HG02884 (cell line): ENCODE measurements at regions not wholly inside any gene's neighbourhood (a gene's known extent, or its start where the extent isn't known, plus 50 kb on each side); places are given as distances from the start of the nearest gene placed in this dataset.
"Not testable (repeated sequence)": the region's sequence is repeated elsewhere in the genome, so short reads cannot be mapped to it uniquely, and the experiment has no call there.

Experiments used
- ATAC-seq: cut with Tn5 transposase; IDR thresholded peaks from one replicate; pipeline ENCODE4 v1.9.1; 2021; ENCODE audit warnings: mild to moderate bottlenecking, moderate library complexity; ENCODE audit not compliant: unreplicated experiment

GRCh38 chrX:53883196-53883595 lies 161.1 kb downstream of the PHF8 start:
- no peak for ATAC-seq

DNA sequence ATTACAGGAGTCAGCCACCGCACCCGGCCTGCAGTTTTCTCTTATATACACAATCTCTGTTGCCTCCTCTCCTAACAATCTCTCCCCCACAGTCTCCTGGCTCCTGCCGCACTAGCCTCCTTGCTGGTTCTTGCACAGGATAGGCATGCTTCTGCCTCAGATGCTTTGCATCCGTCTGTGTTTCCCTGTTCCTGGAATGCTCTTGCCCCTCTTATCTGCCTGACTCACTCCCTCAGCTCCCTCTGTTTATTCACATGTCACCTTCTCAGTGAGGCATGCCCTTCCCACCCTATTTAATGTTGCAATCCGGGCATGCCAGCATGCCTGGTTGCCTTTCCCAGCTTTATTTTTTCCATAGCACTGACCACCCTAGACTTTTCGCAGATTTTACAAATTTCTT lies 161.9 kb downstream of the PHF8 start:
- no peak for ATAC-seq

- ATAC-seq, result not testable (repeated sequence)
Measured at GRCh38 chrX:53880786-53881185, 163.5 kb downstream of the PHF8 start.

DNA sequence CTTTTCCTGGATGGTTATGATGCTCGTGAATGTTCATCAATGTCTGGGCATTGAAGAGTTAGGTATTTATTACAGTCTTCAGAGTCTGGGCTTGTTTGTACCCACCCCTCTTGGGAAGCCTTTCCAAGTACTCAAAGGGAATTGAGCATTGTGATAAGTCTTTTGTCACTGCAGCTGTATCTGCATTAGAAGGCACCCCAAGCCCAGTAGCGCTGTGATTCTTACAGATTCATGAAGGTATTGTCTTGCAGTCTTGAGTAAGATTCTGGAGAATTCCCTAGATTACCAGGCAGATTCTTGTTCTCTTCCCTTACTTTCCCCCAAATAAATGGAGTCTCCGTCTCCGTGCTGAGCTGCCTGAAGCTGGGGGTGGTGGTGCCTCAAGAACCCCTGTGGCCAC lies 173.4 kb upstream of the HUWE1 start:
- no peak for ATAC-seq

DNA sequence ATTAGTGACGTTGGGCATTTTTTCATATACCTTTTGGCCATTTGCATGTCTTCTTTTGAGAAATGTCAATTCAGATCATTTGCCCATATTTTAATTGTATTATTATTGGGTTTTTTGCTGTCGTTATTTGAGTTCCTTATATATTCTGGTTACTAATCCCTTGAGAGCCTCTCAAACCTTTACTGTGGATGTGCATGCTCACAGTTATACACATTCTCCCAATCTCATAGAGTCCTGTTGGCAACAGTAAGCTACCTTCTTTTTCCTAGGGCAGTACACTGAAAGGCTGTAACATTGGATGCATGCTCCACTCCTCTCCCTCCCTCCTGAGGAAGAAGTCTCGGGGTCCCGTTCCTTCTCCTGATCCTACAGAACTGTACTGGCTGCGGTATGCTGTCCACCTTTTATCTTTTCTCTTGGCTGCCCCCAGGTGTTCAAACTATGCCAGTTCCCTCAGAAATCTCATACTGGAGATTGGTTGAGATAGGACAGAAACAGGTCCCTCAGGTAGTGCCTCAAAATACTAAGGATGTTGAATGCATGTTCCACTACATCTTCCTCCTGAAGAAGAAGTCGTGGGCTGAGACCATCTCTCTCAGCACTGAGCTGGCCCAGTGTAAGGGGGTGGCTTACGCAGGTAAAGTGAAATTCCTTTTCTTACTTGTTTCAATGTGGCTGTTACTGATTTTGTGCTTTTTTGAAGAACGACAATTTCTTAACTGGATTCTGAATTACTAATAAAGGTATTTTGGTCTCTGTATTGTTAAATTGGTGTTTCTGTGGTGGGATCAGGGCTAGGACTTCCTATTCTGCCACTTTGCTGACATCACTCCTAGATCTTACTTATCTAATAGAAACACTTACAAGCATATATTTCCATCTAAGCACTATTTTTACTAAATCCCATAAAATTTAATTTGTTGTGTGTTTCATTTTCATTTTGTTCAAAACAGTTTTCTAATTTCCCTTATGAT lies 145.4 kb upstream of the HUWE1 start:
- peak; percentile 73 for ATAC-seq

GRCh38 chrX:53824686-53825085 lies 138.2 kb upstream of the HUWE1 start:
- ATAC-seq, result no peak

- not testable (repeated sequence) for ATAC-seq
Measured at GRCh38 chrX:53818115-53818514, 131.6 kb upstream of the HUWE1 start.

DNA sequence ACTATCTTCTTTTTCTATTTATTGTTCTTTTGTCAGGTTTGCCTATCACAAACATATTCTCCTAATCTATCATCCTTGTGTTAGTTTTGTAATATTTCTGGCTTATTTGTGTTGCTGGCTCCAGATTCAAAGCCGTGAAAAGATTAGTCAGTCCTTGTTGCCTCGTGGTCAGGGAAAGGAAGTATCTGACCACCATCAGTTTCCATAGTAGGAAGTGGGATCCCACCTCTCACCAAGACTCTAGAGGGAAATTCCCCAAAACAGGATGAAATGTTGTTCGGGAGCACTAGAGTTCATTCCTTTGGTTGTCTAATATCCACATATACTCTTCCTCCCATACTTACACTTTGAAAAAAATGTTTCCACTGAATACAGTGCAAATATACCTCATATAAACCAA lies 131.0 kb upstream of the HUWE1 start:
- no peak for ATAC-seq

- no peak for ATAC-seq
Measured at GRCh38 chrX:53813670-53814440, 127.3 kb upstream of the HUWE1 start.

DNA sequence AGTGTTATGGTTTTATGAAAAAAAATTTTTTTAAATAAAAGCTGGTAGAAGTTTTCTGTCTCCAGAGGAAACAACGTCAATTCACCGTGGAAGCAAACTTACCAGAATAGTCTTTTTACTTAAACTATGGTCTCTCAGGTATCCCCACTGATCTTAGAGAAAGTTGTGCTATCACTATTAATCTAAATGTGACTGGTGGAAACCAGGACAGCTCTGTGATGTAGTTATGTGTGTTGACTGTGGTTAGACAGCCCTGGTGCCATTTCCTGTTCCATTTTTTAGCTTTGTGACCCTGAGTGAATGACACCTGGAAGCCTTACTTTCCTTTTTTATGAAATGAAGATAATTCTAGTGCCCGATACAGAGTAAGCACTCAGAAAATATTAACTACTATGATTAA lies 111.8 kb upstream of the HUWE1 start:
- no peak for ATAC-seq

- ATAC-seq, result no peak
Measured at GRCh38 chrX:53795576-53795975, 109.1 kb upstream of the HUWE1 start.

GRCh38 chrX:53794181-53794580 lies 107.7 kb upstream of the HUWE1 start:
- ATAC-seq, result no peak

GRCh38 chrX:53768865-53769264 lies 82.3 kb upstream of the HUWE1 start:
- ATAC-seq, result no peak

DNA sequence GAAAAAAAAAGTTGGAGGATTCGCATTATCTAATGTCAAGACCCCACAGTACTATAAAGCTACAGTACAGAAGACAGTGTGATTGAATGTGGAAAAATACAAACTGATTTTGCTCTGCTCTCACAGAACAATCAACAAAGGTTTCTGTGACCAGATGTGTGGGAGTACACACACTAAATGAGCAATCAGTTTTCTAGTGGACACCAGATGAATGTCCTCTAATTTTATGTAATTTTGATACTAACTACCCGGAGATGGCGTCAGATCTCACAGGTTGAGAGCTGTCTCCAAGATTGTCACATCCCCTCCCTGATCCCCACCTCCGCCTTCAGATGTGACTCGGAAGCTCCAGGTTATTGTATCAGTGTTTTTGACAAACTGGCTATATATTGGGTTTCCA lies 81.9 kb upstream of the HUWE1 start:
- no peak for ATAC-seq

DNA sequence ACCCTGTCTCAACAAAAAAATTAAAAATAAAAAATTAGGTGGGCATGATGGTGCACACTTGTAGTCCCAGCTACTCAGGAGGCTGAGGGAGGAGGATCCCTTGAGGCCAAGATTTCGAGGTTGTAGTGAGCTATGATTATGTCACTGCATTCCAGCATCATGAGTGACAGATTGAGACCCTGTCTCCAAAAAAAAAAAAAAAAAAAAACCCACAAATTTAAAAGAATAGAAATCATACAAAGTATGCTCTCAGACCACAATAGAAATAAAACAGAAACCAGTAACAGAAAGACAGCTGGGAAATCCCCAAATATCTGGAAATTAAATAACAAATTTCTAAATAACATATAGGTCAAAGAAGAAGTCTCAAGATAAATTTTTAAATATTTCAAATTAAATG lies 81.0 kb upstream of the HUWE1 start:
- no peak for ATAC-seq

GRCh38 chrX:53757181-53757580 lies 70.7 kb upstream of the HUWE1 start:
- ATAC-seq, result not testable (repeated sequence)

DNA sequence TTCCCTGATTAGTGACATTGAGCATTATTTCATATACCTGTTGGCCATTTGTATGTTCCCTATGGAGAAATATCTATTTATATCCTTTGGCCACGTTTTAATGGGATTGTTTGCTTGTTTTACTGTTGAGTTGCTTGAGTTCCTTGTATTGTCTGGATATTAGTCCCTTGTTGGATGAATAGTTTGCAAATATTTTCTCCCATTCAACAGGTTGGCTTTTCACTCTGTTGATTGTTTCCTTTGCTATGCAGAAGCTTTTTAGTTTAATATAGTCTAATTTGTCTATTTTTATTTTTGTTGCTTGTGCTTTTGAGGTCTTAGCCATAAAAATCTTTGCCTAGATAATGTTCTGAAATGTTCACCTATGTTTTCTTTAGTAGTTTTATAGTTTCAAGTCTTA lies 60.2 kb upstream of the HUWE1 start:
- ATAC-seq, result no peak

DNA sequence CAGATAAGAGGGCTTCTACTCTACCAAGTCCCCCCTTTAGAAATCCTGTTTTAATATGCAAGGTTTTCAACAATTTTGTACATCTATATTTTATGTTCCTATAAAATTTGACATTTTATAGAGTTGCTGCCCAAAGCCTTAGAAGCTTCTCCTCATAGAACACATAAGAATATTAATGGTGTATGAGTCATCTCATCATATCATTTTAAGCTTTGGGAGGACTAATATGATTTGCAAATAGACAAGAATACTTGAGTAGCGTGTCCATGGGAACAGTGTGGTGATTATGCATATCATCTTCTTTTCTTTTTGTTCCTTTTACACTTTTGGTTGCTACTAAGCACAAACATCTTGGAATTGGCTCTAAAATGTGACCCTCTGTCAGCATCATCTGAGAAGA lies 56.7 kb upstream of the HUWE1 start:
- ATAC-seq, result no peak

- ATAC-seq, result no peak
Measured at GRCh38 chrX:53738370-53738906, 51.9 kb upstream of the HUWE1 start.
